H1 (cell line): ENCODE measurements at regions not wholly inside any gene's neighbourhood (a gene's known extent, or its start where the extent isn't known, plus 50 kb on each side); places are given as distances from the start of the nearest gene placed in this dataset.

Experiments used
- CTCF ChIA-PET: fragments of 300-600 bp; sonication (Branson Sonifier 250); formaldehyde crosslinking; loops from one replicate; lab custom pipeline; 2021; ENCODE audit not compliant: partially characterized antibody; lab: Charles Lee
- POLR2A ChIA-PET: fragments of 300-600 bp; sonication (Branson Sonifier 250); formaldehyde crosslinking; loops from one replicate; lab custom pipeline; 2021; ENCODE audit warnings: inconsistent platforms; ENCODE audit not compliant: partially characterized antibody; lab: Charles Lee
- DNase-seq, 2 experiments: peaks; one replicate each; pipeline versions ENCODE4 v3.0.0 to v3.0.0-alpha.2; 2010 to 2022; ENCODE audit warnings: low spot score in 2 of 2, low read depth in 1 of 2, mixed read lengths in 1 of 2
- FAIRE-seq: peaks from 2 replicates; lab custom pipeline; 2011; peaks lifted over from hg19 to GRCh38; lab: Jason Lieb, UNC
- H2AFZ ChIP-seq: 2 replicates; pipeline ENCODE4 v1.8.1; 2012; ENCODE audit warnings: low read length, inconsistent platforms
- H2AK5ac ChIP-seq: 2 replicates; pipeline ENCODE4 v1.6.1; 2013; ENCODE audit warnings: low read depth, low read length
- H2BK120ac ChIP-seq: replicated peaks from 2 replicates; pipeline ENCODE3; 2013; ENCODE audit warnings: low read depth, low read length, inconsistent platforms
- H2BK12ac ChIP-seq: 2 replicates; pipeline ENCODE4 v1.6.1; 2013; ENCODE audit warnings: low read depth, low read length
- H2BK15ac ChIP-seq: 2 replicates; pipeline ENCODE4 v1.6.1; 2013; ENCODE audit warnings: low read length
- H2BK20ac ChIP-seq: 2 replicates; pipeline ENCODE4 v1.6.1; 2013; ENCODE audit warnings: low read length
- H2BK5ac ChIP-seq: 2 replicates; pipeline ENCODE4 v1.6.1; 2013; ENCODE audit warnings: low read depth, low read length
- H3K14ac ChIP-seq: 2 replicates; pipeline ENCODE4 v1.6.1; 2013; ENCODE audit warnings: inconsistent platforms; ENCODE audit not compliant: insufficient read length
- H3K18ac ChIP-seq: 2 replicates; pipeline ENCODE4 v1.6.1; 2013; ENCODE audit warnings: low read length; ENCODE audit errors: extremely low read depth
- H3K23ac ChIP-seq: 2 replicates; pipeline ENCODE4 v1.6.1; 2013; ENCODE audit warnings: inconsistent platforms; ENCODE audit not compliant: insufficient read length
- H3K23me2 ChIP-seq: 2 replicates; pipeline ENCODE4 v1.6.1; 2013; ENCODE audit warnings: low read depth, low read length
- H3K27ac ChIP-seq: 2 replicates; pipeline ENCODE4 v1.6.1; 2011; ENCODE audit warnings: low read depth, low read length, inconsistent platforms
- H3K27me3 ChIP-seq, 4 experiments: replicated peaks in 1 of 4; 1 replicate in 1 of 4; 2 replicates in 3 of 4; pipeline versions ENCODE4 v1.6.1 to v1.8.1; 2011 to 2013; ENCODE audit warnings: low read length in 3 of 4, mild to moderate bottlenecking in 3 of 4, inconsistent platforms in 2 of 4, mixed read lengths in 2 of 4, moderate library complexity in 1 of 4; ENCODE audit not compliant: control insufficient read depth in 3 of 4, insufficient read depth in 3 of 4; ENCODE audit errors: extremely low read depth in 1 of 4
- H3K36me3 ChIP-seq, 4 experiments: 2 replicates each; pipeline versions ENCODE4 v1.6.1 to v1.8.1; 2011 to 2013; ENCODE audit warnings: mild to moderate bottlenecking in 4 of 4, low read length in 3 of 4, moderate library complexity in 2 of 4, control low read depth in 1 of 4, inconsistent platforms in 1 of 4; ENCODE audit not compliant: insufficient read depth in 4 of 4, control insufficient read depth in 2 of 4
- H3K4ac ChIP-seq: replicated peaks from 2 replicates; pipeline ENCODE3; 2013; ENCODE audit warnings: low read length, low read depth, mixed read lengths, inconsistent platforms; ENCODE audit not compliant: insufficient read length
- H3K4me1 ChIP-seq, 4 experiments: replicated peaks in 1 of 4; 1 replicate in 1 of 4; 2 replicates in 3 of 4; pipeline versions ENCODE4 v1.6.1 to v1.8.1; 2011 to 2013; ENCODE audit warnings: low read length in 3 of 4, inconsistent platforms in 2 of 4, mixed read lengths in 1 of 4; ENCODE audit not compliant: insufficient read depth in 4 of 4, control insufficient read depth in 3 of 4
- H3K4me2 ChIP-seq, 2 experiments: 2 replicates each; pipeline versions ENCODE4 v1.6.1 to v1.8.1; 2011 to 2013; ENCODE audit warnings: low read depth in 2 of 2, low read length in 2 of 2, control low read depth in 1 of 2, inconsistent platforms in 1 of 2, mild to moderate bottlenecking in 1 of 2; ENCODE audit not compliant: insufficient read depth in 1 of 2
- H3K4me3 ChIP-seq, 4 experiments: fragments of 200-600, 300-600 bp in 1 of 4; sonication (generic), shearing (Covaris generic), sonication (Bioruptor Twin) in 1 of 4; 2 replicates each; pipeline versions ENCODE4 v1.5.1 to v1.8.1; 2011 to 2016; ENCODE audit warnings: low read length in 4 of 4, low read depth in 3 of 4, control low read depth in 2 of 4, inconsistent platforms in 2 of 4, mild to moderate bottlenecking in 2 of 4, mixed read lengths in 1 of 4, moderate library complexity in 1 of 4; ENCODE audit not compliant: insufficient read depth in 2 of 4; ENCODE audit errors: extremely low read depth in 1 of 4
- H3K56ac ChIP-seq: replicated peaks from 2 replicates; pipeline ENCODE3; 2013; ENCODE audit warnings: low read depth, mild to moderate bottlenecking, mixed read lengths, low read length, inconsistent platforms; ENCODE audit not compliant: insufficient read length
- H3K79me1 ChIP-seq: 2 replicates; pipeline ENCODE4 v1.6.1; 2013; ENCODE audit warnings: low read depth, low read length, control low read depth
- H3K79me2 ChIP-seq, 2 experiments: 2 replicates each; pipeline versions ENCODE4 v1.6.1 to v1.8.1; 2012 to 2013; ENCODE audit warnings: low read length in 2 of 2, mild to moderate bottlenecking in 2 of 2, inconsistent platforms in 1 of 2; ENCODE audit not compliant: insufficient read depth in 2 of 2, control insufficient read depth in 1 of 2
- H3K9ac ChIP-seq, 4 experiments: replicated peaks in 1 of 4; 1 replicate in 1 of 4; 2 replicates in 3 of 4; pipeline versions ENCODE4 v1.6.1 to v1.8.1; 2011 to 2013; ENCODE audit warnings: low read depth in 3 of 4, low read length in 3 of 4, control low read depth in 2 of 4, mild to moderate bottlenecking in 2 of 4, moderate library complexity in 2 of 4, inconsistent platforms in 1 of 4; ENCODE audit errors: extremely low read depth in 1 of 4
- H3K9me3 ChIP-seq, 2 experiments: 2 replicates each; pipeline versions ENCODE4 v1.6.1 to v1.8.1; 2012 to 2013; ENCODE audit warnings: mild to moderate bottlenecking in 2 of 2, moderate library complexity in 2 of 2, control low read depth in 1 of 2, inconsistent platforms in 1 of 2, low read depth in 1 of 2, low read length in 1 of 2, mixed read lengths in 1 of 2; ENCODE audit not compliant: insufficient read depth in 2 of 2
- H4K20me1 ChIP-seq, 2 experiments: replicated peaks in 1 of 2; 2 replicates each; pipeline versions ENCODE3 to v1.8.1; 2011 to 2013; ENCODE audit warnings: inconsistent platforms in 2 of 2, low read length in 2 of 2, mild to moderate bottlenecking in 1 of 2; ENCODE audit not compliant: insufficient read depth in 2 of 2, control insufficient read depth in 1 of 2
- H4K5ac ChIP-seq: 2 replicates; pipeline ENCODE4 v1.6.1; 2013; ENCODE audit warnings: low read length, low read depth, mixed read lengths, inconsistent platforms; ENCODE audit not compliant: insufficient read length
- H4K8ac ChIP-seq: 2 replicates; pipeline ENCODE4 v1.8.0; 2013; ENCODE audit warnings: mild to moderate bottlenecking, moderate library complexity, low read length, inconsistent platforms; ENCODE audit not compliant: insufficient read depth; ENCODE audit errors: extremely low read depth
- H4K91ac ChIP-seq: replicated peaks from 2 replicates; pipeline ENCODE3; 2013; ENCODE audit warnings: low read length, mixed read lengths, inconsistent platforms; ENCODE audit not compliant: insufficient read length
- BACH1 ChIP-seq: IDR thresholded peaks from 2 replicates; pipeline ENCODE4 v1.6.1; 2012; ENCODE audit warnings: low read length, improper control_type of control experiment
- EP300 ChIP-seq, 2 experiments: IDR thresholded peaks; 1 replicate in 1 of 2; 2 replicates in 1 of 2; pipeline ENCODE4 v1.6.1; 2011 to 2012; ENCODE audit warnings: low read depth in 2 of 2, low read length in 2 of 2, mild to moderate bottlenecking in 2 of 2, borderline replicate concordance in 1 of 2, inconsistent platforms in 1 of 2, moderate library complexity in 1 of 2
- JUN ChIP-seq: IDR thresholded peaks from 2 replicates; pipeline ENCODE4 v1.6.1; 2011; ENCODE audit warnings: low read depth, mild to moderate bottlenecking, improper control_type of control experiment, low read length
- KDM1A ChIP-seq: fragments of 200-600, 300-600 bp; sonication (generic); IDR thresholded peaks from 2 replicates; pipeline ENCODE4 v1.7.1; 2016; ENCODE audit warnings: mild to moderate bottlenecking, low read length, borderline replicate concordance
- KDM5A ChIP-seq: fragments of 200-600 bp; IDR thresholded peaks from 2 replicates; pipeline ENCODE4 v1.7.1; 2012; ENCODE audit warnings: mild to moderate bottlenecking, low read length, inconsistent platforms, mixed read lengths
- NANOG ChIP-seq: IDR thresholded peaks from 2 replicates; pipeline ENCODE4 v1.6.1; 2011; ENCODE audit warnings: low read length, low read depth, mild to moderate bottlenecking, inconsistent platforms; ENCODE audit not compliant: insufficient read depth, poor library complexity, severe bottlenecking
- SP2 ChIP-seq: IDR thresholded peaks from 2 replicates; pipeline ENCODE4 v1.6.1; 2012; ENCODE audit warnings: mild to moderate bottlenecking, low read length, inconsistent platforms
- SRF ChIP-seq: IDR thresholded peaks from 2 replicates; pipeline ENCODE4 v1.6.1; 2011; ENCODE audit warnings: mild to moderate bottlenecking, low read depth, low read length, moderate library complexity
- SUZ12 ChIP-seq: fragments of 200-600 bp; sonication (generic); IDR thresholded peaks from 2 replicates; pipeline ENCODE4 v1.6.1; 2012; ENCODE audit warnings: mild to moderate bottlenecking, inconsistent platforms, low read length, moderate library complexity, mixed read lengths
- TAF7 ChIP-seq: optimal IDR thresholded peaks from 2 replicates; pipeline ENCODE3; 2011; ENCODE audit warnings: low read depth, mild to moderate bottlenecking, inconsistent platforms, low read length, moderate library complexity, borderline replicate concordance
- WGBS, 2 experiments: shearing (Covaris generic) in 1 of 2; methylation state at CpG; one replicate each; pipeline versions ENCODE4 v1.1.6 to v1.1.7; 2013 to 2015; ENCODE audit warnings: low lambda C conversion rate in 2 of 2, mixed read lengths in 2 of 2, inconsistent platforms in 1 of 2, low coverage in 1 of 2, missing lambda C conversion rate in 1 of 2; ENCODE audit not compliant: insufficient replicate concordance in 2 of 2, insufficient coverage in 1 of 2, insufficient read length in 1 of 2; ENCODE audit errors: extremely low coverage in 1 of 2, missing lambda C conversion rate in 1 of 2; 5-methylcytosine and 5-hydroxymethylcytosine counted together
- TF ChIP-seq, protein P1 (sequence below): IDR thresholded peaks from 2 replicates; pipeline ENCODE4 v1.6.1; 2012; ENCODE audit warnings: inconsistent platforms
- TF ChIP-seq, protein P2 (sequence below): IDR thresholded peaks from 2 replicates; pipeline ENCODE4 v1.6.1; 2011; ENCODE audit warnings: low read length, improper control_type of control experiment

DNA sequence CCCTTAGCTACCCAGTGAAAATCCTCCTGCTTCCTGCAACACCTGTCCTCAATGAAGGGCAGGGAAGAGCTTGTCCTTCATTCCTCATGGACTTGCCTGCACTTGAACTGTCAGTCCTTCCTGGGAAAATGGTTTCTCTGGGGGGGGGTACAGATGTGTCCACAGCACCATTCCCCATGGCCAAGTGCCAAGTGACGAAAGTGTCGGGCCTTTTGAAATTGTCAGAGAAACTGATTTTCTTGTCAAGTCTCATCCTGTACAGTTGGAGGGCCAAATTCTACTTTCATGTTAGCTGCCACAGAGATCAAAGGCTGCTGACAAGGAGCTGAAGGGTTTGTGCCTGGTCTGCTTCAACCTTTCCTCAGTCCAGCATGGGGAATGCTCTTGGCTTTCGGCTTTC, 179.5 kb upstream of the PARP11 start:
- Histone ChIP-seq H3K18ac (no peak overlapping the region), H3K4ac (no peak overlapping the region), H3K9ac (no peak overlapping the region), H2BK20ac (no peak overlapping the region), H3K36me3 (no peaks in the 10 kb centered on the region), H3K79me2 (no peaks in the 10 kb centered on the region), H4K91ac (no peak overlapping the region), H2BK120ac (no peak overlapping the region), H3K79me1 (no peaks in the 10 kb centered on the region), H2AK5ac (no peak overlapping the region), H3K4me1 (0 out of 7 replicates have a peak, but pooled peaks cover 0 to 2% (median 0%) of the 10 kb centered on the region in 4 experiments), H2BK15ac (no peak overlapping the region), H3K4me2 (no peak overlapping the region), H4K20me1 (no peaks in the 10 kb centered on the region), H4K8ac (no peak overlapping the region), H3K27me3 (no peaks in the 10 kb centered on the region; a peak in 1 of 7 replicates), H4K5ac (no peak overlapping the region), H2AFZ (no peak overlapping the region), H3K23me2 (no peaks in the 10 kb centered on the region), H3K27ac (no peak overlapping the region), H2BK5ac (no peak overlapping the region), H2BK12ac (no peak overlapping the region), H3K4me3 (no peak overlapping the region), H3K9me3 (no peaks in the 10 kb centered on the region), H3K23ac (no peak overlapping the region), H3K56ac (no peak overlapping the region), H3K14ac (no peak overlapping the region)
- 79% methylated on average over 3 of the region's 3 CpGs; no CpG with 5 or more reads in 1 of the 2 experiments for WGBS, 2 experiments
- POLR2A ChIA-PET = interaction anchor here (1.1 kb wide), 2 partner anchors 68 to 221 kb away, joined by 3 read pairs; partner anchors contain the start of gene CCND2
- FAIRE-seq (no peak), DNase-seq (peak in 1 of 2 experiments; percentile 16)
- CTCF ChIA-PET = interaction anchor here (0.9 to 1.3 kb wide), 5 partner anchors 14 to 169 kb away, joined by 3 to 4 read pairs (median 3); no protein-coding TSS in a partner anchor
- no peak for TF ChIP-seq SP2
- TF ChIP-seq, protein P1, sequence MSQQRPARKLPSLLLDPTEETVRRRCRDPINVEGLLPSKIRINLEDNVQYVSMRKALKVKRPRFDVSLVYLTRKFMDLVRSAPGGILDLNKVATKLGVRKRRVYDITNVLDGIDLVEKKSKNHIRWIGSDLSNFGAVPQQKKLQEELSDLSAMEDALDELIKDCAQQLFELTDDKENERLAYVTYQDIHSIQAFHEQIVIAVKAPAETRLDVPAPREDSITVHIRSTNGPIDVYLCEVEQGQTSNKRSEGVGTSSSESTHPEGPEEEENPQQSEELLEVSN = no peak
- TF ChIP-seq, protein P2, sequence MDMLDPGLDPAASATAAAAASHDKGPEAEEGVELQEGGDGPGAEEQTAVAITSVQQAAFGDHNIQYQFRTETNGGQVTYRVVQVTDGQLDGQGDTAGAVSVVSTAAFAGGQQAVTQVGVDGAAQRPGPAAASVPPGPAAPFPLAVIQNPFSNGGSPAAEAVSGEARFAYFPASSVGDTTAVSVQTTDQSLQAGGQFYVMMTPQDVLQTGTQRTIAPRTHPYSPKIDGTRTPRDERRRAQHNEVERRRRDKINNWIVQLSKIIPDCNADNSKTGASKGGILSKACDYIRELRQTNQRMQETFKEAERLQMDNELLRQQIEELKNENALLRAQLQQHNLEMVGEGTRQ = no peak
- no peak for TF ChIP-seq SRF
- TF ChIP-seq JUN = no peak
- TF ChIP-seq KDM5A = no peak
- no peak for TF ChIP-seq SUZ12
- no peak for TF ChIP-seq NANOG
- TF ChIP-seq TAF7 = no peak
- no peak for TF ChIP-seq KDM1A
- no peak for TF ChIP-seq BACH1
- no peak for TF ChIP-seq EP300 (IDR thresholded peaks at IDR 0.05; ENCODE audit: borderline replicate concordance in 1 of 2, low read depth in 2 of 2, low read length in 2 of 2)
